Ecto neural progenitor cell (in vitro differentiated cells): ENCODE measurements at regions not wholly inside any gene's neighbourhood (a gene's known extent, or its start where the extent isn't known, plus 50 kb on each side); places are given as distances from the start of the nearest gene placed in this dataset.
"Not testable (repeated sequence)": the region's sequence is repeated elsewhere in the genome, so short reads cannot be mapped to it uniquely, and the experiment has no call there.

Experiments used
- DNase-seq: peaks from one replicate; pipeline ENCODE4 v3.0.0-alpha.2; 2018; ENCODE audit warnings: low spot score

DNA sequence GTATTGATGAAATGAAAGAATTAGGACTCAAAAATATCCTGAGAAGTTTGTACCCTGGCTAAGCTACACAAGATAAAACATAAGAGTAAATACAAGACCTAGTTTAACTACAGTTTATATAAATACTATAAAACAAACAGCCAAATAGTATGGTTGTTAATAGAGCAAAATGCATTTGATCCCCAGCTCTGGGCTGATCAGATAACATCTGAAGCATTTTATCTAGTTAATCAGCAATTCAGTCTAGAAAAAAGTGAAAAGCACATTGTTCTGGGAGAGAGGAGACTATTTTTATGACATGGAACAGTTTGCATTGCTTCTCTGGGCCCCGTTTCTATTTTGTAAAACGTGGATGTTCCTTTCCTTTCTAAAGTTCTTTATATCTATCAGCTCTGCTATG lies 139.6 kb upstream of the RORB start:
- no peak for DNase-seq

DNA sequence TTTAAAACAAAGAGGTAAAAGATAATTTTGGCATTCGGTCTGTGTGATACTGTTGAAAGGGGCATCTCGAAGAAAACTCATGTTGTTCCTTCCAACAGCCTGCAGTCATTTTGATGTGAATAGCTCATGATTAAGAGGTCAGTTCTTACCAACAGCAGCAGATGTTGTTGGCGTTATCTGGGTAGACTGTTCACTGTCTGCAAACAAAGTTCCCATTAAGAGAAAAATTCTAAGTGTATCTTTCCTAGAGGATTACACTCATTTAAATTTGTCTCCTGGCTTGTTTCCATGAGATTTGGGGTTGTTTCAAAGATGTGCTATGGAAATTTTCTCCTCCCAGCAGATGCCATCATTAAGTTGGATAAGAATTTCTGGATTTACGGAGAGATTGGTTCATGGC lies 138.2 kb upstream of the RORB start:
- DNase-seq, result no peak

DNA sequence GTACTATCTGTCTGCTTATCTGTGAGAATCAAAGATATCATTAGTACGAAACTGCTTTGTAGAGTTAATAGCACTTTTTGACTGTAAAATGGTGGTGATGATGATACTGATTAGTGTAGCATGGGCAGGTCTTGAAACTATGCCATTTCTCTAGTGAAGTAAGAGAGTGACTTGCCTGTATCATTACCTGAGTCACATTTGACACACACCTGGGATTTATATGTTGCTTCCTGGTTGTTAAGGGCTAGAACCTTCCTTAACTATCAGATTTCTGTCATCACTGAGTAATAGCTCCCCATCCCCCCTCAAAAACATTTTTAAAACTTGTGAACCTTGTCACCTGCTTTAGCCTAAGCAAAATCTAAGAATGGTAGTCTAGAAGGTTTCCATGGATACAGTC lies 135.6 kb upstream of the RORB start:
- DNase-seq, result no peak

DNA sequence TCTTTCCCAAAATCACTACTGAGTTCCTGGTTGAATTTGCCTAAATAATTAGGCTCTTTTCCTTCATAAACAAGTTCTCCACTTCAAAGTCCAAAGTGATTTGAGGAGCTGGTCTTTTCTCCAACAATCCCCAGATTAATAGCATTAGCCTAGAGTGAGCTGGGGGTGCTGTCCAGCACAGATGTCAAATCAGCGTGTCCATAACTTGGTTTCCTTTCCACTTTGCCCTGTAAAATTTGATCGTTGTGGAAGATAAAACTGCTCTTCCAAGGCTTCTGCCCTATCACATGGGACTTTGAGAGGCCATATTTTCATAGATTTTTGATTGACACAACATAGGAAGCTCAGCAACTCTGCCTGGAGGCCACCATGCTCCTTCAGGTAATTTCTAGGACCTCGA lies 134.7 kb upstream of the RORB start:
- no peak for DNase-seq

DNA sequence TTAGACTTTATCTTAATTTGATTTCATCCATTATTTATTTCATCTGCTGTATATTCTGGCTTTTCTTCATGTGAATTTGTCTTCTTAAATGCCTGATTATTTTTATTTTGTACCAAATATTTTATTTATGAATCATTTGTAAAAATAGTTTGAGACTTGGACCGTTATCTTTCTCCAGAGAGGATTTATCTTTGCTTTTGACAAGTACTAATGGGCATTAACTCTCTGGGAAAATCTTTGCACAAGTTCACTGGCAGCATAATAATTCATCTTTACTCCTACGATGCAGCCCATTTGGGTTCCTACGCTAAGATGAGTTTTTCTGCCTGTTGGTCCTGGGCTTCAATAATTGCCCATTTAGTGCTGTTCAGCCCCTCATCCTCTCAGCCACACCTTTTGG lies 131.0 kb upstream of the RORB start:
- no peak for DNase-seq

DNA sequence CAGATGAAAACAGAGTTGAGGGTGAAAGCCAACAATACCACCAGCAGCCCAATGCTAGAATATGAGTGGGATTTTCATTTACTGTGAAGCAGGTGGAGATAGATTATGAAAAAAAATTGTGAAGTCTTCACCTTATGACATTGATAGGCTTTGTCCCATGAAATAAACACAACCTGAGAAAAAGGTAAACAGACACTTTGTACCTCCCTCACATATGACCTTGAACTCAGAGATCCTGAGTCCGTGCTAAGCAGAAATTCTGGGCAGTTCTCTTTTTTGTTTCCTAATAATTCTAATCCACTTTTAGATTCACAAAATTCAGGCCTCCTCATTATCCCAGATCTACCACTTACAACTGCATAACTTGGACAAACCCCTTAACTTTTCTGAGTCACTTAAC lies 127.3 kb upstream of the RORB start:
- DNase-seq, result no peak

DNA sequence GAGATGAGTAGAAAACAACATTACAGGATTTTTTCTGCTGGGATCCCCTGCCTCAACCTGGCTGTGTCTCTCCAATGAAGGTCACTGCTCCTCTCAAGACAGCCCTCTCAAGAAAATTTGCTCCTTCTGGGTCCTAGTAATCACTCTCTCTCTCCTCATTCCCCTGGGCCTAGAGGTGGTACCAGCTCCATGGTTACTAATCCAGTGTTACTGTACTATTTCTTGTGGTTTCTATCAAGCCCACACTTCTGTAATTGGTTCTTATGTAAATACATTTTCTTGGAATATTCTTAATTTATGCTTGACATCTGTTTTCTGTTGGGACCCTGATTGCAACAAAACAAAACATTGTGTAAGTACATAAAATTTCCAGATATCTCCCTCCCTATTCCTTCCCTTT lies 123.8 kb upstream of the RORB start:
- no peak for DNase-seq

DNA sequence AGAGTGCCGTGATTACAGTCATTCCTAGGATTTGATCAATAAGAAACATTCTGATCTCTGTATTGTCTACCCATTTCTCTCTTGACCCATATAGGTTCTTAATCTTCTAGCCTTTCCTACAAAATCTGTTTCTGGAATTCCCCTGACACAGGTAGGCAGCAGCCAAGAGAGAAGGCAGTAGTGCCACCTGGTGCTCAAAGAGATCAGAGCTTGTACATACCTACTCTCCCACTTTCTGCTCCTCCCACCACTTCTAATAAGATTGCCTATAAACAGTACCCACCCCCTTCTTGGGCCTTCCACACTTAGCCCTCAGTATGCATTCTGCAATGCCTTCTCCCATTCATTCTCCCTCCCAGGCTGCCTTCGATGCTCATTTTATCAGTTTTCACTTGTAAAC lies 117.4 kb upstream of the RORB start:
- no peak for DNase-seq

DNA sequence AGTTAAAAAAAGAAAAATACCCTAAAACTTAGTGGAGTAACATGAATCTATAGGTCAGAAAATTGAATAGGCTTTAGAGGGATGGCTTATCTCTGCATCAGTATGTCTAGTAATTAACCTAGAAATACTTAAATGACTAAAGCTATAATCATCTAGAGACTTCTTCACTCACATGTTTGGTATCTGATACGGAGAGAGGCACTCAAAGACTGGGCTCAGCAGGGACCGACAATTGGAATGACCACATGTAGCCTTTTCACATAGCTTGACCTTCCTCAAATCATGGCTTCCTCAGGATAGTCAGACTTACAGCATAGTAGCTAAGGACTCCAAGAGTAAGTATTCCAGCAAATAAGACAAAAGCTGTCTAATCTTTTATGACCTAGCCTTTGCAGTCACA lies 105.3 kb upstream of the RORB start:
- no peak for DNase-seq

DNA sequence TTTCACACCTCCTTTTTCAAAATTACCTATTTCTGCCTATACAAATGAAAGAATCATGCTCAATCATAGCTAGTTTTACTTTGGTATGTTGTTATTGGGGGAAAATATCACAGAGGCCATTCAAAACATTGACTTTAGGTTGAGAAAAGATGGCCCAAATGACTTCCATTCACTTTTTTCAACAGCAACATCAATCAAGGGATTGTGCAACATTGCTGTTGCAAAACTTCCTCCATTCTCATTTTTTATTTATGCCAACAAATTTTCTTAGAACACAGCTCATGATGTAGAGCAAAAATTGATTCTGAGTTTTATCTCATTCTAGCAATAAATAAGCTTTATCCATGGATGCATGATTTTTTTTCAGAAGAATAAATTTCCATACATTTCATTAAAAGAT lies 93.6 kb upstream of the RORB start:
- no peak for DNase-seq

DNA sequence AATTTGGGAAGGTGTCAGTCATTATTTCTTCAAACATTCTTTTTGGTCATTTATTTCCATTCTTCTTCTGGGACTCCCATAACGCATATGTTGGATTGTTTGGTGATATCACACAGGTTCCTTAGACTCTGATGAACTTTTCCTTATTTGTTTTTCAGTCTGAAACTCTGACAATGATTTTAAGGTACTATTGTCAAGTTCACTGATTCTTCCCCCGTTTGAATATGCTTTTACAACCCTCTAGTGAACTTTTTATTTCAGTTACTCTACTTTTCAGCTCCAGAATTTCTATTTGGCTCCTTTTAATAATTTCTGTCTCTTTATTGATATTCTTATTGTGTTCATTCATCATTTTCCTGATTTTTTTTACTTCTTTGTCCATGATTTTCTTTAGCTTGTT lies 92.5 kb upstream of the RORB start:
- no peak for DNase-seq

DNA sequence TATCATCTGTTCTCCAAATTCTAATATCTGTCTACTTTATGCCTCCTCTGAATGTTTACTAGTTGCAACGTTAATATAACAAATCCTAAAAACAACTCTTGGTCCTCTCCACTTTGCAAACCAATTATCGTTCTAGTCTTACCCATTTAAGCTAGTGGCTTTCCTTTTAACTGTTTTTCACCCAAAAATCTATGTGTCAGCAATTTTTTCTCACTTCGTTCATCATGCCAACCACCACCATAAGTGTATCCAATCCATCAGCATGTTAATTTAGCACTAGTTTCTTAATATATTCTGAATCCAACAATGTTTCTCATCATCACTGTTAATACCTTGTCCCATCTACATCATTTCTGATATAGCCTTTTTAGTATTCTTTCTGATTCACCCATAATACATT lies 90.0 kb upstream of the RORB start:
- DNase-seq, result no peak

DNA sequence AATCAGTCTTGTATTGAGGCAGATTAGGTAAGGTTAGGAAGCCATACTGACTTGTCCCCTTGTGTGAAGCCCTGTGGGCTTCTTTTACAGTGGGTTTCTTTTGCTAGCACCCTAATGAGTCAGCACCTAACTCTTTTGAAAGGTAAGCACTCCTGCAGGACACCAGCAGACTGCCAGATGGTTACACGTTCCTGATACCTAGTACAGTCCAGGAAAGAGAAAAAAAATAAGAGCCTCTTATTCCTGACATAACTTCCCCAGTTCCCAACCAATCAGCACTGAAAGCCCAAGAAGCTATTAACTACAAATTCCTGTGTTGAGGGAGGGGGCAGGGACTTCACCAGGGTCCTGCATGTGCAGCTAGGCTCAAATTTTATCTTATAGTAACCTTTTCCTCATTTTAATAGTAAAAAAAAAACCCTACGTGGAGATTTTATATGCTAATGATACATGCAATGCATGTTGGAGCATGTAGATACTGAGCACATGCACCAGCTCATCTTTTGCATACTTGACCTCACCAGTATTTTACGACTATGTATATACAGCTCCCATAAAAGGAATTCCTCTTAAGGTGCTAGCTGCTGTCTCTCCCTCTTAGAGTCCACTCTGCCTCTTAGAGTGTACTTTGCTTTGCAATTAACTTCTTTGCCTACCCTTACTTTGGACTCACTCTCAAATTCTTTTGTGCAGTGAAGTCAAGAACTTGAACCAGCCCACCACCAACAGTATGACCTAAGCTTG lies 84.7 kb upstream of the RORB start:
- no peak for DNase-seq

DNA sequence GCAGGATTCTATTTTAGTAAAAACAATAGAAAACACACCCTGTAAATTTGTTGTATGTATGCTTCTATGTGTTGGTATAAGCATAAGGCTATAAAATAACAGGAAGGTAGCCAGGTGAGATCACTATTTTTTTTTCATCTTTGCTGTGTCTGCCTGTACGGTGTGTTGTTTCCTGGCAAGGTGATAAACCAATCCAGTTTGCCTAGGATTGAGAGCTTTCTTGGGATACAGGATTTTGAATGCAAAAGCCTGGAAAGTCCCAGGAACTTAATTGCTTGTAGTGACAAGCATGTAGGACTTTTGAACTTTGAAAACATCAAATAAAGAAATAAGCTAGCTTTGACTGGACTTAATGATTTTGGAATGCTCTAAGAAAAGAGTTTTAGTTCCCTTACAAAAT lies 83.3 kb upstream of the RORB start:
- DNase-seq, result no peak

DNA sequence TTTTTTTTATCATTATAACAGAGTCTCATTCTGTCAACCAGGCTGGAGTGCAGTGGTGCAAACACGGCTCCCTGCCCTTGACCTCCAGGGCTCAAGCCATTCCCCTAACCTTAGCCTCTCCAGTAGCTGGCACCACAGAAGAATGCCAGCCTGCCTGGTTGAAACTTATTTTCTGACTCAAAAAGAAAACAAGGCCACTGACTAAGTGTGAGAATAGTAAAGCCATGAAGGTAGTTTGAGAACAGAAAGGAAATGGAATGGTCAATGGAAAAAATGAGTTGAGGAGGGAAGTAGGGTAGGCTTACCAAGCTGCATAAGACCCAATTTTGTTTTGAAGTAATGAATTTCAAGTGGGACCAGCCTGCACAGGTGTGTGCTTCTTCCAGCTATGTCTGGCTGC lies 82.8 kb upstream of the RORB start:
- no peak for DNase-seq

DNA sequence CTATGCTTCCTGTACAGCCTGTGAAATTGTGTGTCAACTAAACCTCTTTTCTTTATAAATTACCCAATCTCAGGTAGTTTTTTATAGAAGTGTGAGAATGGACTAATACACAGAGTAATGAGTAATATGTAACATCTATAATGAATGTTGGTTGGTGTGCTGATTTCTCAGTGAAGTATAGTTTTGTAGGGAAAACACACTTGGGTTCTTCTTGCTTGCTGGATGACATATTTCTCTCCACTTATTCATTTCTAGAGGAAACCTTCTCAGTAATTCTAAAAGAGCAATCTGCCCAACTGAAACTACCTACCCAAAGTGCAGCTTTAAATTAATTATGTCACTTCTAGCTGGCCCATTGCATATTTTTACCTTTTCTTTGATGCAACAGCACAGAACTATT lies 81.1 kb upstream of the RORB start:
- no peak for DNase-seq

DNA sequence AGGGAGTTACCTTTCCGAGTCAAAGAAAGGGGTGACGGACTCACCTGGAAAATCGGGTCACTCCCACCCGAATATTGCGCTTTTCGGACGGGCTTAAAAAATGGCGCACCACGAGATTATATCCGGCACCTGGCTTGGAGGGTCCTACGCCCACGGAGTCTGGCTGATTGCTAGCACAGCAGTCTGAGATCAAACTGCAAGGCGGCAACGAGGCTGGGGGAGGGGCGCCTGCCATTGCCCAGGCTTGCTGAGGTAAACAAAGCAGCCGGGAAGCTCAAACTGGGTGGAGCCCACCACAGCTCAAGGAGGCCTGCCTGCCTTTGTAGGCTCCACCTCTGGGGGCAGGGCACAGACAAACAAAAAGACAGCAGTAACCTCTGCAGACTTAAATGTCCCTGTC lies 72.6 kb upstream of the RORB start:
- DNase-seq, result not testable (repeated sequence)

DNA sequence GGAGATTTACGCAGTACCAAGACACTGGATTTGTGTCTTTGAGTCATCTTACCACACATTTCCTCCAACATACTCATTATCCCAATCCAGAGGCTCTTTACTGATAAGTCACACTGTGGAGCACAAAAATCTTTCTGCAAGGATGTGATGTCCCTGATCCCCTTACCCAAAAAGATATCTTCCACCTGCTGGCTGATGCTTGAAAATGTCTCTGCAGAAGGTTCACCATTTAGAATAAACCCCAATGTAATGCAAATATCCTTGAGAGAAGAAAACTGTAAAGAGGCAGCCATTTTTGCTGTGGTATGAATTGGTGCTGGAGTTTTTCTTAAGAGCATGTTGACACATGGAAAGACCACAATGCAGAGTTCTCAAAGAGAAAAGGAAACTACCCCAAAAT lies 65.7 kb upstream of the RORB start:
- no peak for DNase-seq

DNA sequence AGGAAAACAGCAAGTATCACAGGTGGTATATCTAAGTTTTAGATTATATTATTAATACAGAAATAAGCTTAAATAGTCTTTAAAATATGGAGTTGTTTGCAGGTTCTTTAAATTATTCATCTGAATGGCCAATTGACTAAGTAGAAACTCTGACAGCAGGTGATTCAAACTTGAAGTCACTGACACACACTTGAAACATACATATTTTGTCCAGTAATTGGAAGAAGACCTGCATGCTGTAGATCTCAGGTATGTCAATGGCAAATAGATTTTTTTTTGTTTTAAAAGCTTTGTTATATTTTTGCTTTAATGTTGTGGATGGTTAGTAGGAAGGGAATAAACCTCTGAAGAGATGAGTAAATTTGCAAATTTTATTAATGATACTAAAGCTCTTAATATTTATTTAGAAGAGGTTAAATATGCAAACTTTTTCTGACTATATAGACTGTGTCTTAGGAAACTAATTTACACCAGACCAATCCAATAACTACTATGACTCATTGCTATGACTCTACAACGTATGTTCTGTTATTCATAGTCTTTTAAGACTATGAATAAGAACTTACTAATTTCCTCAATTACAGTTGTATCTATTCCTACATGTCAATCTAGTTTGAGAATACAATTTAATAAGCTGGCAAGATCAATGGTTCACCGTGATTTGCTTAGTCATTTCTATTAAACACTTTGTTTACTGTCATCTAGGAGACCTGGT lies 53.9 kb upstream of the RORB start:
- no peak for DNase-seq

DNA sequence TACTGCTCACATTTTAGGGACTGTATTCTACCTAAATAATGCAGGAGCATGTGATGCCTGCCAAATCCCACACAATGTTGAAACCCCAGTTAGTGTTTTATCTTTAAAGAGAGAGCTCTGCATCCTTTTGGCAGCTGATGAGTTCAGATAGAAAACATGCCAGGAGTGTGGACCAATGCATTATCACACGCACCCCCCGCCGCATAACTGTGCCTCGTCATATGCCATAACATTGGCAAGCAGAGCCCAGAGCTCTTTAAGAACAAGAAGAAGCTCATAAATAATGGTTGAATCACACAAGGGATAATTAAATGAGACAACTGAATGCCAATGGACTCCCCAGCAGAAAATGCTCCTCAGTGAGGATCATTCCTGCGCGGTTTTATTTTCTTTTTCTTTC lies 52.8 kb upstream of the RORB start:
- DNase-seq, result no peak
